ENCODE measurements at regions not wholly inside any gene's neighbourhood (a gene's known extent, or its start where the extent isn't known, plus 50 kb on each side); places are given as distances from the start of the nearest gene placed in this dataset.

DNA sequence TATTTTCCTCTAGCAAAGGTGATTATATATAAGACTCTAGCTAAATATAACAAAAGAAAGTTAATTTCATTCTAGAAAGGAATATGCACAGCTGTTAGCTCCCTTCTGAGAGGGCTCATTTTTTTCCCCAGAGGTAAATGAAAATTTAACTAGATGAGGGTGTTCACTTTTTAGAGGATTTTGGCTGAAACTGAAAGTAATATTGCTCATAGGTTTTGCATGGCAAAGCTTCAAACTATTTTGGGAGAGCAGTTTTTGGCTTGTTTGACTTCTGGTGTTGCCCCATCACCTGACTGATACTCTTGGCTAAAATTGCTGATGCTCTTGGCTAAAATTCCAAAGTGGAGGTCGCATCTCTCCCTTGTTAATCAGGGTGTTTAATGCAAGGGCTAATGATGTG lies 311.9 kb downstream of the EDEM1 start:
- dilution Hi-C loops (cut with MboI; ENCODE audit: extremely low pct_ligation_motif_present, low sequenced_read_pairs), result no loop called here
- FAIRE-seq, result no peak
- no peak overlapping the region for H3K27ac ChIP-seq (ENCODE audit: insufficient read depth, low read depth, low read length)
- no peak overlapping the region for H3K4me3 ChIP-seq (replicated peaks in 1 of 3; ENCODE audit: insufficient read depth in 1 of 3, low read depth in 1 of 3, low read length in 3 of 3)
- ChIA-PET POLR2A (no interaction called here), CTCF (no interaction called here)
- H3K36me3 ChIP-seq (ENCODE audit: control insufficient read depth in 2 of 2, extremely low read depth in 1 of 2, insufficient read depth in 2 of 2, low read length in 2 of 2), result no peaks in the 10 kb centered on the region
- H3K4me1 ChIP-seq (ENCODE audit: control insufficient read depth, extremely low read depth, insufficient read depth, low read length), result no peaks in the 10 kb centered on the region
- no peak overlapping the region for H2AFZ ChIP-seq (ENCODE audit: low read depth, low read length)
- H3K4me2 ChIP-seq (ENCODE audit: insufficient read depth, low read length), result no peak overlapping the region
- H3K9ac ChIP-seq (replicated peaks; ENCODE audit: extremely low read depth, insufficient read depth, low read length), result no peak overlapping the region
- H3K27me3 ChIP-seq (ENCODE audit: control insufficient read depth in 2 of 2, insufficient read depth in 2 of 2, low read length in 2 of 2), result no peaks in the 10 kb centered on the region
- DNase-seq (ENCODE audit: low read depth, low spot score), result no peak
- H4K20me1 ChIP-seq (replicated peaks; ENCODE audit: control insufficient read depth, extremely low read depth, insufficient read depth, low read length), result no peaks in the 10 kb centered on the region
- peaks cover 3% of the 10 kb centered on the region for H3K9me3 ChIP-seq (replicated peaks; ENCODE audit: control insufficient read depth, insufficient read depth, low read length)
- intact Hi-C loops (cut with micrococcal nuclease), result no loop called here
- no peaks in the 10 kb centered on the region for H3K79me2 ChIP-seq (ENCODE audit: control insufficient read depth, insufficient read depth, low read length)
- no peaks in the 10 kb centered on the region for H3K9me1 ChIP-seq (replicated peaks; ENCODE audit: control insufficient read depth, extremely low read depth, insufficient read depth, low read length)
- TF ChIP-seq, protein P1, sequence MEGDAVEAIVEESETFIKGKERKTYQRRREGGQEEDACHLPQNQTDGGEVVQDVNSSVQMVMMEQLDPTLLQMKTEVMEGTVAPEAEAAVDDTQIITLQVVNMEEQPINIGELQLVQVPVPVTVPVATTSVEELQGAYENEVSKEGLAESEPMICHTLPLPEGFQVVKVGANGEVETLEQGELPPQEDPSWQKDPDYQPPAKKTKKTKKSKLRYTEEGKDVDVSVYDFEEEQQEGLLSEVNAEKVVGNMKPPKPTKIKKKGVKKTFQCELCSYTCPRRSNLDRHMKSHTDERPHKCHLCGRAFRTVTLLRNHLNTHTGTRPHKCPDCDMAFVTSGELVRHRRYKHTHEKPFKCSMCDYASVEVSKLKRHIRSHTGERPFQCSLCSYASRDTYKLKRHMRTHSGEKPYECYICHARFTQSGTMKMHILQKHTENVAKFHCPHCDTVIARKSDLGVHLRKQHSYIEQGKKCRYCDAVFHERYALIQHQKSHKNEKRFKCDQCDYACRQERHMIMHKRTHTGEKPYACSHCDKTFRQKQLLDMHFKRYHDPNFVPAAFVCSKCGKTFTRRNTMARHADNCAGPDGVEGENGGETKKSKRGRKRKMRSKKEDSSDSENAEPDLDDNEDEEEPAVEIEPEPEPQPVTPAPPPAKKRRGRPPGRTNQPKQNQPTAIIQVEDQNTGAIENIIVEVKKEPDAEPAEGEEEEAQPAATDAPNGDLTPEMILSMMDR (IDR thresholded peaks at IDR 0.05; ENCODE audit: extremely low read depth in 1 of 2, insufficient read depth in 1 of 2, low read depth in 1 of 2, low read length in 2 of 2), result no peak
- TF ChIP-seq POLR2A (IDR thresholded peaks at IDR 0.05; ENCODE audit: low read depth, low read length), result no peak
- TF ChIP-seq GATA2 (IDR thresholded peaks at IDR 0.05; ENCODE audit: insufficient read depth, insufficient read length, low read depth, low read length), result no peak
- no peak for TF ChIP-seq MYC (IDR thresholded peaks at IDR 0.05; ENCODE audit: low read depth, low read length)
- TF ChIP-seq POLR2AphosphoS5 (IDR thresholded peaks at IDR 0.05; ENCODE audit: insufficient read depth, low read depth, low read length), result no peak
- TF ChIP-seq EZH2 (IDR thresholded peaks at IDR 0.05; ENCODE audit: borderline replicate concordance, low read depth, low read length, severe bottlenecking), result no peak
- TF ChIP-seq, protein P2, sequence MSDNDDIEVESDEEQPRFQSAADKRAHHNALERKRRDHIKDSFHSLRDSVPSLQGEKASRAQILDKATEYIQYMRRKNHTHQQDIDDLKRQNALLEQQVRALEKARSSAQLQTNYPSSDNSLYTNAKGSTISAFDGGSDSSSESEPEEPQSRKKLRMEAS (IDR thresholded peaks at IDR 0.05; ENCODE audit: insufficient read depth, insufficient read length), result no peak
- no peak for TF ChIP-seq FOS (IDR thresholded peaks at IDR 0.05; ENCODE audit: borderline replicate concordance, insufficient read depth, low read length)
- no peak for TF ChIP-seq JUN (IDR thresholded peaks at IDR 0.05; ENCODE audit: borderline replicate concordance, insufficient read depth, insufficient read length, low read depth)
- no TSS peak for BruUV-seq (replicated peaks)

Data from endothelial cell of umbilical vein (primary cell).